ENCODE measurements at regions not wholly inside any gene's neighbourhood (a gene's known extent, or its start where the extent isn't known, plus 50 kb on each side); places are given as distances from the start of the nearest gene placed in this dataset.

DNA sequence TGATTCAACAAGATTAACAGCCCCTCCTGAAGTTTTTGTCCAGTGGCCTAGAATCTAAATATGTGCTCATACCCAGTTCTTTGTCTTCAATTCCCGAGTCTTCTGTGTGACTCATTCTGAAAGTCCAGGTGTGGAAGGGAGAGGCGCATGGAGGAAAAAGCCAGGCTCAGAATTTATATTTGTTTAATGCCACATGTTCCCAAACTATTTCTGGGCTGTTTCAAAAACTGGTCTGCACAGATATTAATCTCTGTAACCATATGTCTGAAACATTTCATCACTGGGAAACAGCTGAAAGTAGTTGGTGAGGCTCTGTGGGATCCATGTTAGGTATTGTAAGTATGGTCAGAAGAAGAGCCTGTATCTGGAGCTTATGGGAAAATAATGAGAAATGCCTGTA, 266.0 kb downstream of the PAX1 start:
- DNase-seq (ENCODE audit: low spot score) (no peak), ATAC-seq (no peak)
- POLR2A ChIA-PET, result no interaction called here
- Mint-ChIP-seq H3K4me1 (no peaks in the 10 kb centered on the region), H3K27me3 (ENCODE audit: low read depth) (no peaks in the 10 kb centered on the region), H3K4me3 (no peak overlapping the region), H3K27ac (no peak overlapping the region), H3K9me3 (peaks cover 24% of the 10 kb centered on the region), H3K36me3 (peaks cover 3% of the 10 kb centered on the region; the same call in 1 of the 2 replicates)
- CTCF ChIA-PET, result no interaction called here
- TF ChIP-seq FOXJ3 (CRISPR knock-in tag; IDR thresholded peaks at IDR 0.05; ENCODE audit: borderline replicate concordance), result no peak
- no peak for TF ChIP-seq CREM (CRISPR knock-in tag; IDR thresholded peaks at IDR 0.05)
- no peak for TF ChIP-seq ZNF423 (CRISPR knock-in tag; IDR thresholded peaks at IDR 0.05)
- no peak for TF ChIP-seq ZNF512 (CRISPR knock-in tag; IDR thresholded peaks at IDR 0.05; ENCODE audit: borderline replicate concordance)
- no peak for TF ChIP-seq ZNF416 (CRISPR knock-in tag; IDR thresholded peaks at IDR 0.05)
- TF ChIP-seq ZNF121 (CRISPR knock-in tag; IDR thresholded peaks at IDR 0.05), result no peak
- TF ChIP-seq EMX1 (CRISPR knock-in tag; IDR thresholded peaks at IDR 0.05), result no peak
- TF ChIP-seq ZBTB43 (CRISPR knock-in tag; IDR thresholded peaks at IDR 0.05), result no peak
- no peak for TF ChIP-seq GTF2I (CRISPR knock-in tag; conservative IDR thresholded peaks at IDR 0.05)
- no peak for TF ChIP-seq ZNF219 (CRISPR knock-in tag; IDR thresholded peaks at IDR 0.05; ENCODE audit: borderline replicate concordance)
- TF ChIP-seq MLX (CRISPR knock-in tag; IDR thresholded peaks at IDR 0.05), result no peak
- no peak for TF ChIP-seq TEAD4 (CRISPR knock-in tag; IDR thresholded peaks at IDR 0.05)
- TF ChIP-seq ZNF281 (CRISPR knock-in tag; IDR thresholded peaks at IDR 0.05), result no peak

- Mint-ChIP-seq H3K4me1 (peaks cover 5% of the 10 kb centered on the region; the same call in 1 of the 2 replicates), H3K27ac (no peak overlapping the region), H3K36me3 (peaks cover under 1% of the 10 kb centered on the region; the same call in 1 of the 2 replicates), H3K27me3 (ENCODE audit: low read depth) (no peaks in the 10 kb centered on the region; the same call in 1 of the 2 replicates), H3K4me3 (no peak overlapping the region), H3K9me3 (peaks cover 9% of the 10 kb centered on the region)
- no peak for TF ChIP-seq IRF2 (CRISPR knock-in tag; IDR thresholded peaks at IDR 0.05; ENCODE audit: borderline replicate concordance, low read depth)
- no peak for TF ChIP-seq JUN (CRISPR knock-in tag; IDR thresholded peaks at IDR 0.05)
- TF ChIP-seq HMGXB4 (CRISPR knock-in tag; IDR thresholded peaks at IDR 0.05), result no peak
- TF ChIP-seq NFATC4 (CRISPR knock-in tag; IDR thresholded peaks at IDR 0.05), result no peak
- no peak for TF ChIP-seq ZNF263 (CRISPR knock-in tag; IDR thresholded peaks at IDR 0.05; ENCODE audit: low read depth)
- TF ChIP-seq SMAD4 (CRISPR knock-in tag; IDR thresholded peaks at IDR 0.05), result no peak
- ATAC-seq, result 0 out of 2 replicates have a peak, but pooled peaks have one; percentile 32
- ChIA-PET CTCF (no interaction called here), POLR2A (no interaction called here)
- no peak for DNase-seq (ENCODE audit: low spot score)
Measured at GRCh38 chr20:21968486-21968885, 263.0 kb downstream of the PAX1 start.
